SU-DHL-6 (cell line): ENCODE measurements at regions not wholly inside any gene's neighbourhood (a gene's known extent, or its start where the extent isn't known, plus 50 kb on each side); places are given as distances from the start of the nearest gene placed in this dataset.

ENCODE experiments used
- H2AFZ ChIP-seq: fragments of 200-600 bp; sonication (generic); 2 replicates; pipeline ENCODE4 v1.6.1; 2014; ENCODE audit warnings: low read depth, mild to moderate bottlenecking, moderate library complexity, mixed read lengths, antibody characterized with exemption, low read length; ENCODE audit not compliant: severe bottlenecking
- H3F3A ChIP-seq: fragments of 200-600 bp; shearing (Covaris generic); 2 replicates; pipeline ENCODE4 v1.6.0; 2016; ENCODE audit warnings: antibody characterized with exemption, mild to moderate bottlenecking; ENCODE audit not compliant: insufficient read depth
- H3K27ac ChIP-seq: fragments of 200-600 bp; sonication (generic); 2 replicates; pipeline ENCODE4 v1.5.1; 2016; ENCODE audit warnings: low read depth, mild to moderate bottlenecking, low read length, moderate library complexity, mixed read lengths
- H3K27me3 ChIP-seq: fragments of 200-600 bp; sonication (generic), shearing (Covaris generic); 2 replicates; pipeline ENCODE4 v1.6.0; 2014; ENCODE audit warnings: mild to moderate bottlenecking, low read length
- H3K36me3 ChIP-seq: fragments of 200-600 bp; sonication (generic); 2 replicates; pipeline ENCODE4 v1.6.1; 2014; ENCODE audit warnings: mild to moderate bottlenecking, low read length, mixed read lengths
- H3K4me2 ChIP-seq: fragments of 300-600, 200-600 bp; shearing (Covaris generic), sonication (generic); 2 replicates; pipeline ENCODE4 v1.6.0; 2014; ENCODE audit warnings: low read length, low read depth, mild to moderate bottlenecking; ENCODE audit not compliant: poor library complexity, severe bottlenecking
- H3K4me3 ChIP-seq: fragments of 200-600 bp; sonication (generic); 2 replicates; pipeline ENCODE4 v1.5.1; 2014; ENCODE audit warnings: antibody characterized with exemption, low read length, mild to moderate bottlenecking, mixed read lengths; ENCODE audit not compliant: insufficient read depth, poor library complexity, severe bottlenecking
- H3K79me2 ChIP-seq: fragments of 200-600 bp; sonication (generic); 2 replicates; pipeline ENCODE4 v1.6.1; 2014; ENCODE audit warnings: mild to moderate bottlenecking, low read length, moderate library complexity; ENCODE audit not compliant: insufficient read depth
- H3K9ac ChIP-seq: fragments of 200-600 bp; sonication (generic); 2 replicates; pipeline ENCODE4 v1.7.0; 2014; ENCODE audit warnings: mild to moderate bottlenecking, low read length
- H3K9me2 ChIP-seq: fragments of 200-600 bp; sonication (generic); replicated peaks from 2 replicates; pipeline ENCODE4 v1.6.1; 2014; ENCODE audit warnings: low read length; ENCODE audit not compliant: insufficient read depth
- H3K9me3 ChIP-seq: fragments of 200-600 bp; sonication (generic); 2 replicates; pipeline ENCODE4 v1.6.1; 2014; ENCODE audit warnings: low read length, mixed read lengths; ENCODE audit not compliant: insufficient read depth
- H4K20me1 ChIP-seq: fragments of 200-600 bp; sonication (generic); 2 replicates; pipeline ENCODE4 v1.6.1; 2014; ENCODE audit warnings: low read depth, mild to moderate bottlenecking, antibody characterized with exemption, low read length, moderate library complexity, mixed read lengths
- CTCF ChIP-seq: fragments of 200-600 bp; sonication (generic); IDR thresholded peaks from one replicate; pipeline ENCODE4 v1.5.1; 2017; ENCODE audit warnings: antibody characterized with exemption, mild to moderate bottlenecking, low read length, moderate library complexity; ENCODE audit not compliant: insufficient read depth, poor library complexity, severe bottlenecking
- EZH2phosphoT487 ChIP-seq: fragments of 200-600 bp; sonication (generic), shearing (Covaris generic); conservative IDR thresholded peaks from 2 replicates; pipeline ENCODE4 v1.6.1; 2018; ENCODE audit warnings: mild to moderate bottlenecking, antibody characterized with exemption, low read length, moderate library complexity, mixed read lengths

- H3K79me2 ChIP-seq: no peaks in the 10 kb centered on the region
- H4K20me1 ChIP-seq: no peaks in the 10 kb centered on the region
- H3K27me3 ChIP-seq: no peaks in the 10 kb centered on the region
- no peak overlapping the region for H3K9ac ChIP-seq
- no peak for TF ChIP-seq CTCF
- TF ChIP-seq EZH2phosphoT487: no peak
- H3K9me3 ChIP-seq: no peaks in the 10 kb centered on the region
- no peaks in the 10 kb centered on the region for H3K36me3 ChIP-seq
- no peak overlapping the region for H3K4me3 ChIP-seq
- no peak overlapping the region for H2AFZ ChIP-seq
- no peaks in the 10 kb centered on the region for H3K9me2 ChIP-seq
- no peak overlapping the region for H3K4me2 ChIP-seq
- H3K27ac ChIP-seq: no peak overlapping the region
- no peaks in the 10 kb centered on the region for H3F3A ChIP-seq
Observed at GRCh38 chr2:6741229-6741628, 124.5 kb downstream of the CMPK2 start.

- Histone ChIP-seq H3K36me3 (peaks cover 2% of the 10 kb centered on the region; the same call in 1 of the 2 replicates), H3K9ac (no peak overlapping the region), H3K27me3 (no peaks in the 10 kb centered on the region), H3K9me3 (no peaks in the 10 kb centered on the region), H4K20me1 (no peaks in the 10 kb centered on the region), H3K27ac (no peak overlapping the region), H3K4me3 (no peak overlapping the region), H3K9me2 (no peaks in the 10 kb centered on the region), H3K79me2 (no peaks in the 10 kb centered on the region), H3K4me2 (no peak overlapping the region), H2AFZ (no peak overlapping the region), H3F3A (no peaks in the 10 kb centered on the region)
- TF ChIP-seq CTCF: no peak
- TF ChIP-seq EZH2phosphoT487: no peak
Observed at GRCh38 chr2:6744038-6744437, 121.7 kb downstream of the CMPK2 start.

- TF ChIP-seq CTCF (no peak), EZH2phosphoT487 (no peak)
- Histone ChIP-seq H3K9me3 (no peaks in the 10 kb centered on the region), H3K9me2 (no peaks in the 10 kb centered on the region), H2AFZ (no peak overlapping the region), H3F3A (no peaks in the 10 kb centered on the region), H3K4me2 (no peak overlapping the region), H4K20me1 (no peaks in the 10 kb centered on the region), H3K36me3 (peaks cover 4% of the 10 kb centered on the region; the same call in 1 of the 2 replicates), H3K9ac (no peak overlapping the region), H3K4me3 (no peak overlapping the region), H3K27me3 (no peaks in the 10 kb centered on the region), H3K79me2 (no peaks in the 10 kb centered on the region), H3K27ac (no peak overlapping the region)
Observed at GRCh38 chr2:6747433-6747832, 118.3 kb downstream of the CMPK2 start.
